ENCODE measurements at regions not wholly inside any gene's neighbourhood (a gene's known extent, or its start where the extent isn't known, plus 50 kb on each side); places are given as distances from the start of the nearest gene placed in this dataset.
"Not testable (repeated sequence)": the region's sequence is repeated elsewhere in the genome, so short reads cannot be mapped to it uniquely, and the experiment has no call there.

GRCh38 chr15:68482246-68482645 is 50.3 kb upstream of the ITGA11 start:
- intact Hi-C loops (cut with DNase I) = no loop called here
- ATAC-seq (ENCODE audit: poor library complexity) (no peak), DNase-seq (no peak)

GRCh38 chr15:68483165-68483564 is 51.2 kb upstream of the ITGA11 start:
- DNase-seq (no peak), ATAC-seq (ENCODE audit: poor library complexity) (peak; percentile 56)
- intact Hi-C loops (cut with DNase I) = no loop called here

GRCh38 chr15:68484220-68484619 is 52.3 kb upstream of the ITGA11 start:
- intact Hi-C loops (cut with DNase I) = no loop called here

GRCh38 chr15:68484696-68485400 is 52.9 kb upstream of the ITGA11 start:
- DNase-seq (no peak), ATAC-seq (ENCODE audit: poor library complexity) (no peak)
- intact Hi-C loops (cut with DNase I) = no loop called here

More at GRCh38 chr15:68484220-68484619, 52.3 kb upstream of the ITGA11 start:
- ATAC-seq (ENCODE audit: poor library complexity) (no peak), DNase-seq (no peak)

GRCh38 chr15:68485721-68486360 is 53.9 kb upstream of the ITGA11 start:
- no peak for ATAC-seq (ENCODE audit: poor library complexity)
- DNase-seq = no peak
- intact Hi-C loops (cut with DNase I) = no loop called here

- DNase-seq = no peak
- intact Hi-C loops (cut with DNase I) = no loop called here
- peak; percentile 65 for ATAC-seq (ENCODE audit: poor library complexity)
Measured at GRCh38 chr15:68487087-68487843, 55.3 kb upstream of the ITGA11 start.

- DNase-seq = no peak
- intact Hi-C loops (cut with DNase I) = no loop called here
- no peak for ATAC-seq (ENCODE audit: poor library complexity)
Measured at GRCh38 chr15:68488290-68488689, 56.3 kb upstream of the ITGA11 start.

GRCh38 chr15:68488966-68489365 is 57.0 kb upstream of the ITGA11 start:
- DNase-seq (no peak), ATAC-seq (ENCODE audit: poor library complexity) (no peak)
- intact Hi-C loops (cut with DNase I) = no loop called here

GRCh38 chr15:68489421-68489820 is 57.5 kb upstream of the ITGA11 start:
- DNase-seq (no peak), ATAC-seq (ENCODE audit: poor library complexity) (no peak)
- intact Hi-C loops (cut with DNase I) = no loop called here

GRCh38 chr15:68491415-68492106 is 59.6 kb upstream of the ITGA11 start:
- intact Hi-C loops (cut with DNase I) = no loop called here

GRCh38 chr15:68492855-68493254 is 60.9 kb upstream of the ITGA11 start:
- peak; percentile 65 for DNase-seq
- ATAC-seq (ENCODE audit: poor library complexity) = peak; percentile 83
- intact Hi-C loops (cut with DNase I) = no loop called here

More at GRCh38 chr15:68491415-68492106, 59.6 kb upstream of the ITGA11 start:
- DNase-seq (no peak), ATAC-seq (ENCODE audit: poor library complexity) (no peak)

GRCh38 chr15:68493629-68494028 is 61.7 kb upstream of the ITGA11 start:
- intact Hi-C loops (cut with DNase I) = no loop called here
- ATAC-seq (ENCODE audit: poor library complexity) = no peak
- DNase-seq = no peak

GRCh38 chr15:68494573-68495110 is 62.7 kb upstream of the ITGA11 start:
- DNase-seq (no peak), ATAC-seq (ENCODE audit: poor library complexity) (no peak)
- intact Hi-C loops (cut with DNase I) = no loop called here

GRCh38 chr15:68495221-68495950 is 63.4 kb upstream of the ITGA11 start:
- intact Hi-C loops (cut with DNase I) = no loop called here
- DNase-seq (no peak), ATAC-seq (ENCODE audit: poor library complexity) (no peak)

- DNase-seq (no peak), ATAC-seq (ENCODE audit: poor library complexity) (no peak)
- intact Hi-C loops (cut with DNase I) = no loop called here
Measured at GRCh38 chr15:68495981-68496705, 64.2 kb upstream of the ITGA11 start.

GRCh38 chr15:68496751-68497150 is 64.8 kb upstream of the ITGA11 start:
- intact Hi-C loops (cut with DNase I); DNase-seq: not testable (repeated sequence)

GRCh38 chr15:68497206-68497910 is 65.4 kb upstream of the ITGA11 start:
- DNase-seq (no peak), ATAC-seq (ENCODE audit: poor library complexity) (no peak)
- intact Hi-C loops (cut with DNase I) = no loop called here

More at GRCh38 chr15:68496751-68497150, 64.8 kb upstream of the ITGA11 start:
- not testable (repeated sequence) for ATAC-seq (ENCODE audit: poor library complexity)
